Occipital lobe (tissue), 1 donor: ENCODE measurements at regions not wholly inside any gene's neighbourhood (a gene's known extent, or its start where the extent isn't known, plus 50 kb on each side); places are given as distances from the start of the nearest gene placed in this dataset.
A peak's percentile ranks its signal among the peaks of the same experiment; 100 is the strongest.
"Not testable (repeated sequence)": the region's sequence is repeated elsewhere in the genome, so short reads cannot be mapped to it uniquely, and the experiment has no call there.

Source experiments
- DNase-seq: peaks from one replicate; lab custom pipeline; 2025; lab: John Stamatoyannopoulos, UW

DNA sequence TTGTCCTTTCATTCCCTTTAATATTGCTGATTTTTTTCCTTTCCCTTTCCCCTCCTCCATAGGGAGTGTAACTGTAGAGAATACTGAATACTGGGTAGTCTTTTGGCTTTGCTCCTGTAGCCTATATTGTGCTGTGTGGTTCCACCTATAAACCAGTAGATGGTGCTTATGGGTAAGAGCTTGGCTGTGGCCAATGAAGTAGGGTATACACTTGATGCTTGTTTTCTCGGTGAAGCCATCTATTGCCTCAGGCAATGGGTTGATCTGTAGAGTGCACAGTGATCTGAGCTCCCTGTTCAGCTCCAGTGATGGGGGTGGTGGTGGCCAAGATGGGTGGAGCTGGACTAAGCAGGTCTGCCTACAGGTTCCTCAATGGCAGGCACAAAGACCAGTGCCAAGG is 203.3 kb upstream of the IMPG1 start:
- DNase-seq: no peak

DNA sequence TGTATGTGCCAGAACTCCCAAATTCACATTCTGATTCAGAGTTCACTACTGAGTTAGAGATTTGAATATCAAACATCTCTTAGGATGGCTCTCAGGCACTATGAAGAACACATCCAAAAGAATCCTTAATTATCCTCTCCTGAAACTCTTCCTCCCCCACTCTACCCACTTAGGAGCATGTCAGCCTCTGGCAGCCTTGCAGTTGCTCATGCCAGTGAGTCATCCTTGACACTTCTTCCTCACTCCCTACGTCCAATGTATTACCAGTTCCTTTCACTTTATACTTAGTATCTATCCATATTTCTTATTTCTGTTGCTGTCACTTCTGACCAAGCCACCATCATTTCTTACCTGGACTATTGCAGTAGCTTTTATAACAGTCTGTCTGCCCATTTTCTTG is 192.0 kb upstream of the IMPG1 start:
- peak; percentile 1 for DNase-seq

DNA sequence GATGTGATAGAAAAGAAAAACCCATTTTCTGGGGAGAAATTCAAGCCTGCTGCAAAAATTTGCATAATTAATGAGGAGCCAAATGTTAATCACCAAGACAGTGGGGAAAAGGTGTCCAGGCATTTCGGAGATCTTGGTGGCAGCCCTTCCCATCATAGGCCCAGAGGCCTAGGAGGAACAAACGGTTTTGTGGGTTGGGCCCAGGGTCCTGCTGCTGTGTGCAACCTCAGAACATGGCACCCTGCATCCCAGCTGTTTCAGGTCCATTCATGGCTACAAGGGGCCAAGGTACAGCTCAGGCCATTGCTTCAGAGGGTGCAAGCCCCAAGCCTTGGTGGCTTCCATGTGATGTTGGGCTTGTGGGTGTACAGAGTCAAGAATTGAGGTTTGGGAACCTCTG is 189.8 kb upstream of the IMPG1 start:
- DNase-seq: no peak

DNA sequence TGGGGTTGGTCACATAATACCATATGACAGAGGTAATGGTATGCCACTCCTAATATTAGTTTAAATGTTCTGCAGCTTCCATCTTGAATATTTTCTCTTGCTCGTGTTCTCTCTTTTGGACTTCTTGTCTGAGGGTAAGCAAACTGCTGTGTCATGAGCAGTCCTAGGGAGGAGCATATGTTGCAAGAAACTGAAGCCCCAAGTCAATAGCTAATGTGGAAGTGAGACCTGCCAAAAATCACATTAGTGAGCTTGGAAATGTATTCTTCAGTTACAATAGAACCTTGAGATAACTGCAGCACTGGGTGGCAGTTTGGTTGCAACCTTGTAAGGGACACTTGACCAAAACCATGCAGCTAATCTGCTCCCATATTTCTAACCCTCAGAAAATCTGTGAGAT is 178.2 kb upstream of the IMPG1 start:
- no peak for DNase-seq

DNA sequence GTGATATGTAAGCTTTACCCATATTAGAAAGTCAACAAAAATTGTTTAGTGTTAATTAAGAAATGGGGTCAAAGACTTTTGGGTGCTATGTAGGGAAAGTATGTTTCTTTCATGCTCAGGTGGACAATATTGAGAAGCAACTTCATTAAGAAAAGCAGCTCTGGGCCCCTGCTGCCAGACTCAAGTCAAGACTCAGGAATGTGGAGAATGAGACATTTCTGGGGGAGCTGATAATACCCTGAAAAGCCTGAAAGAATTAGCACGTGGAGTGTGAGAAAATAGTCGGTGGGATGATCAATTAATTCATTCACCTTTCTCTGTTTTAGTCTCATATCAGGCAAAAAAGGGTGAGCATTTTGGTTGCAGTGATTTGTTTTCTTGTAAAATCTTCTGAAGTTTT is 175.1 kb upstream of the IMPG1 start:
- no peak for DNase-seq

DNA sequence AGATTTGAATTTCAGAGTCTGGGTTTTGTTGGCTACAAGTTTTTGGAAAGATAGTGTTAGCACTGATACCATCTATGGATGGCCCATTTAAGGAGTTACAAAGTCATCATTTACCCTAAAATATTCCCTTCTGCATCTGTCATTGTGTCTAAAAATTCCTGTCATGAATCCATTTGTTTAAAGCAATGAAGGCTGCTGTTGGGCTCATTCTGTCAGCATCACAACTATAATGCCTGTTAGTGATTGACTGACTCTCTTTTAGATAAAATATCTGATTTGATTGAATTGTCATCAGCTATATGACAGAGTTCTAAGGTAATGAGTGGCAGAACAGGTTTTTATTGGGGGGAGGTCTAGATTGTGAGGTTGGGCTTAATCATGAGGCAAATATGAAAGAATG is 167.6 kb upstream of the IMPG1 start:
- DNase-seq: no peak

DNA sequence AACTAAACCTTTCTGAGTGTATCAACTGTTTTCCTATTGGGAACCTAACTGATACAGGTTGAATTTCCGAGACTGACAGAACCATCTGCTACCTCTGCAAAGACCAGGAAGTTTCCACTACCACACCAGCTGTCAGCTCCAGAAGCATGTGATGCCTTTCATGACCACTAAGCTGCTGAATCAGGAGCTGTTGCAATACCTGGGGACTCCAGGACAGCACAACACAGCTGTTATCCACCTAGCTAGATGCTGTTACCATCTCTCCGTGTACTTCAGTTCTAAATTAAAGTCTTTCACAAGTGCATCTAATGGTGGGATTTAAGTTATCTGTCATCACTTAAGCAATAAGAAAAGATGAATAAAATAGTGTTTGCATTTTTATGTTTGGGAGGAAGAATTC is 158.2 kb upstream of the IMPG1 start:
- no peak for DNase-seq

DNA sequence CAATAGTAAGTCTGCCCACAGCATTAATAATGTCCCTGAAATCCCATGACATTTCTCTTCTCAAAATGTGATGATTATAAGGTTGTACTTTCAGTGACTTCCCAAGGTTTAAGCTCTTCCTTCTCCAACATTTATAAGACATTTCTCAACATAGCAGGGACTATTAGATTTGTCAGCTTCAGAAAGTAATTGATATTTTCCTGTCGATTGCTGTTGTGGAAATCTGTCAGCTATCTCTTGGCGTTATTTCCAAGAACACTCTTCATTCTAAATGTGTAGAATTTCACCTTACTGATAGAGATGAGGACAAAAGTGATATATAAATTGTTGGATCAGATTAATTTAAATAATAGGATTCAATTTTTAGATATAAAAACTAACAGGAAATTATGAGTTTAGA is 149.7 kb upstream of the IMPG1 start:
- DNase-seq: no peak

DNA sequence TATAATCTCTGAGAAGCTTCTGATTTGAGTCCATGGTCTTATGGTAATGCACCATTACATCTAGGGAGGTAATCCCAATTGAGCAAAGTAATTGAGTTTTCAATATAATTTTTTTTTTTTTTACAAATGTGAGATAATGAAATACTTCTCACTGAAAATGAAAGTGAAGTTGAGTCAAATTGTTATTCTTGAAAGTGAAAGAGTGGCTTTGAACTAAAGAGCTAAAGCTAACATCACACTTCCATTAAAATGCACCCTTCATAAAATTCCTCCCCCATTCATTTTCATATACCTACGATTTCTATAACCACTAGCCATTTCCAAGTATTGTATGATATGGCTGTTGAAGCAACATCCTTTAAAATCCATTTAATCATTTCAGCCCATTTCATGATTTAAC is 149.1 kb upstream of the IMPG1 start:
- no peak for DNase-seq

DNA sequence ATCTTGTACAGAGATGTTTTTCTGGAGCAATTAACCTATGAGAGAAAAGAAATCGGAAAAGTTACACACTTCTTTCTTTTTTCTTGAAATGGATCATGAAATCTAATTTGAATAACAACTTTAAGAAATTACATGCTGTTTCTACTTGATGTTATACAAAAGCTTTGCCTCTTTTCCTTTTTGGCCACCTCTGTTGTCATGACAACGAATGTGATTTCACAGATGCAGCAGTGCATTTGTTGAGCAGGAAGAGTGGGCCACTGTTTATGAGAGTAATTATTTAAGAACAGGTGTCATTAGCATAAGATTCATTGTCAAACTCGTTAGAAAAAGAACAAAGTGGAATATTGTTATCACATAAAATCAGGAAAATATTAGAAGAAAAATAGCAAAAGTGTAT is 148.3 kb upstream of the IMPG1 start:
- DNase-seq: no peak

DNA sequence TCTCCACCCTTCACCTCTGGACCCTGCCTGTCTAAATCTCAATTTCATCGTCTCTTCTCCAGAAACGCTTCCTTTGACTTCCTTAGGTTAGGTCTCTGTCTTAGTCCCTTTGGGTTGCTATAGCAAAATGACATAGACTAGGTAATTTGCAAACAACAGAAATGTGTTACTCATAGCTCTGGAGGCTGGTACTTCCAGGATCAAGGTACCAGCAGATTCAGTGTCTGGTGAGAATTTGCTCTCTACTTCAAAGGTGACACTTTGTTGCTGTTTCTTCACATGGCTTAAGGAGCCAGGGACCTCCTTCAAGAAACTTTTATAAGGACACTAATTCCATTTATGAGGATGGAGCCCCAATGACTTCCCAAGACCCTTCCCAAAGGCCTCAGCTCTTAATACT is 145.1 kb upstream of the IMPG1 start:
- DNase-seq: no peak

DNA sequence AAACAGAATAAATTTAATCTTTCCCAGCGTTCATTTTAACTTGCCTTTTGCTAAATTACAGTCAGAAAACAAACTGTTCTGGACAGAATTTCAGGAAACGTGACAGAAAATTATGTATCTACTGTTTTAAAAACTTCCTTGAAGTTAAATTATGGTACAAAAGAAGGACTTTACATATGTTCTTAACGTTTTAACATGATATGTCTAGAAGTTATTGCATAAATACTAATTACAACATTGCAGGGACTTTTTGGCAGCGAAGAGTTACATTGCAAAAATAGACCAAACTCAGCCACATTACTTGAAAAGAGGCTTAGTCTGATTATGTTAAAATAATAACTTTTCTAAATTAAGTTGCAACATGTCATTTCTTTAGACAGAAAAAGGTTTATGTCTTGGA is 142.1 kb upstream of the IMPG1 start:
- no peak for DNase-seq

DNA sequence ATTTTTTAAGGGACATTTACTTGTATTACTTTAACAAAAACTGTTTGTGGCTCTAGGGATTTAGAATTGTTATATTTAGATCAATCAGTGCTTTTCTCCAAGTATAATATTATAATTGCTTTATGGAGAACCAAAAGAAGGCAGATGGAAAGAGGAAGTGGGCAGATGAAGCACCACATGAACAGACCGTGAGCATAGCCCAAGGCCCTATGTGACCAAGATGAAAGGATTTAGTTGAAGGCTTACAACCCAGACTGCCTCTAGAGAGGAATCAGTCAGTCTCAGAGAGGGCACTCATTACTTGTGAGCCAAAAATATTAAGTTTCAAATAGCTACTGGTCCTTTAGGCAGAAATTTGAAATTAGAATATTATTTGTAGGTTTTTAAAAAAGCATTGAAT is 102.3 kb upstream of the IMPG1 start:
- DNase-seq: no peak

DNA sequence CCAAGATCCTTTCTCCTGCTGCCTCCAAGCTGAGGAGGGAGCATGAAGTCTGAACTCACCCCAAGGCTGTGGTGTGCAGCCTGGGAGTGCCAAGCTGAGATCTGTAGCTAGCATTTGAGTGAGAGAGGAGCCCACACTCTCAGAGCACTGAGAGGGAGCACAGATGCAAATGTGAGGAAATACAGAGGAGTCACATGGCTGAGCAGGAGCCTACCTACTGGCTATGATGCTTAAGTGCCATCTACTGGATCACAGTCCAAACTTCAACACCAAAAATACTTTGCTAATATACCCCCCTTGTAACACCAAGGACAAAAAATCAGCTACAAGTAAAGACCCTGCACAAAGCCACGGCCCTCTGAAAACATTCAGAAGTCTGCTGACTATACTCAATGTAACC is 94.4 kb upstream of the IMPG1 start:
- DNase-seq: no peak

DNA sequence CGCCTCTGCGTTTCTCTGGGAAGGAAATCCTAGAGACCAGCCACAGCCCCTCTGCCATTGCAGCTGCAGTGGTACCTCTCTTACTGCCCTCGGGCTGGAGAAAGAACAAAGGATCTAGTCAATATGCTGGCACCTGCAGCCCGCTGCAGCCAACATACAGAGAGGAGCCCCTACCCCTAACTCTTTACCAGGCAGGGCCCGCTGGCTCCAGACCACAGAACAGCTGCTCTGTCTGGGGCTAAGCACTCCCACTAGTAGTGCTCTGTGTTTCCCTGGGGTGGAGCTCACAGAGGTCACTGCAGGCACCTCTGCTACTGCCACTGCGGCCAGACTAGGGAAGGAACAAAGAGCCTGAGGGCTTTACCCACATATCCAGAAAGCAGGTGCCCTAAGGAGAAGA is 93.8 kb upstream of the IMPG1 start:
- no peak for DNase-seq

DNA sequence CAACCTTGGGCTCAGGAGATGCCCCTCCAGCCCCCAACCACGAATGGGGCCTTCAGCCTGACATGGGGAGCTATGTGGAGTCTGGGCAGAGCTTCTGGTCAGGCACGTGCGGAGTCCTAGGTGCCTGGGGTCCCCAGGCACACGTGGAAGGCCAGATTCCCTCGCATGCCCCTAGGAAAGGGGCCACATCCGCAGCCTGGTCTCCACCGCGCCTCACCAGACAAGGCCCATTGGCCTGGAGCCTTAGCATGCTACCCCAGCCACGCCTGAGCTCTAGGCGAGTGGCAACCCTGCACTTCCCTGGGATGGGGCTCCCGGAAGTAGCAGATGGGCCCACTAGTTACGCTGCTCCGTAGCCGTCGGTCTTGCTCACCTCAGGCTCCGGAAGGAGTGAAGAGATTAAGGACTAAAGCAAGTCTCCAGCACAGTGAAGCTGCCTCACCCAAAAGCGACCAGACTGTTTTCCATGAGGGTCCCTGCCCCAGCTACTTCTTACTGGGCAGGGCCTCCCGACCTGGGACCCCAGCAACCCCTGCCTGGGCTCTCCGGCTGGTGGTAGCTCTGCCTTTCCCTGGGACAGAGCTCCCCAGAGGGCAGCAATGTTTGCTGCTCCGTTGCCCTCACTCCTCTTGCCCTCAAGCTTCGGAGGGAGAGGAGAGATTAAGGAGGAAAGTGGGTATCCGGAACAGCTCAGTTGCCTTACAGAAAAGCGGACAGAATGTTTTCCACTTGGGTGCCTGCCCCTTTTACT is 93.2 kb upstream of the IMPG1 start:
- DNase-seq: no peak

DNA sequence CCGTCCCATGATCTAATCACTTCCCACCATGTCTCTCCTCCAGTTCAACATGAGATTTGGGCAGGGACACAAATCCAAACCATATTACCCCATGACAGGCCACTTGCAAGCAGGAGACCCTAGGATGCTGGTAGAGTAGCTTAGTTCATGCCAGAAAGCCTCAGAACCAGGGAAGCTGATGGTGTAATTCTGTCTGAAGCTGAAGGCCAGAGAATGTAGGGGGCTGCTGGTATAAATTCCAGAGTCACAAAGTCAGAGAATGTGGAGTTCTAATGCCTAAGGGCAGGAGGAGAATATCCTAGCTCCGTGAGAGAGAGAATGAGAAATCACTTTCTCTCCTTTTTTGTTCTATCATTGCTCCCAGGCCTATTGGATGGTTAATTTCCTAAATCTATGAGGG is 90.3 kb upstream of the IMPG1 start:
- no peak for DNase-seq

DNA sequence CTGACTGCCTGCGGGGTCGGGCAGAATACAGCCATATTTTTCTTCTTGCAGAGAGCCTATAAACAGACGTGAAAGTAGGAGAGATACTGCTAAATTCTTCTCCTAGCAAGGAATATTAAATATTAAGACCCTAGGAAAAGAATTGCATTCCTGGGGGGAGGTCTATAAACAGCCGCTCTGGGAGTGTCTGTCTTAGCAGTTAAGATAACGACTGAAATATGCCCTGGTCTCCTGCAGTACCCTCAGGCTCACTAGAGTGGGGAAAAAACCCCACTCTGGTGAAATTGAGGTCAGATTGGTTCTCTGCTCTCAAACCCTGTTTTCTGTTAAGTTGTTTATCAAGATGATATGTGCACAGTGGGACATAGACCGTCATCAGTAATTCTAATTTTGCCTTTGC is 85.3 kb upstream of the IMPG1 start:
- not testable (repeated sequence) for DNase-seq

DNA sequence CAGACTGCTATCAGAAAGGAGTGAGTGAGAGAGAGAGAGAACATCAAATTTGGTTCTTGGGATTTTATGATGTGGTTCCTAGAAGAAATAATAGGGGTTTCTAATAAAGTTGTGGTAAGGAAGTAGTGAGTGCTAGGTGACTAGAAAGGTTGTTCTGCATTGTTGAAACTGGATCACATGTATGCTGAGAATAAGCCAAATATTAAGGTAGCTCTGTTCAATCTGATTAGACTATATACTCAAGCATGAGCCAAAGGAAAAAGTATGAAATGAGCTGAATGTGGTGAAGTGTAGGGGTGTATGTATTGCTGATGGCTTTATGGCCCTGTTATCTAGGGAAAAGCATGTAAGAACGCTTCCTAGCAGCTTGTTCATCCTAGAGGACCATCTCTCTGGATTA is 63.0 kb upstream of the IMPG1 start:
- no peak for DNase-seq

DNA sequence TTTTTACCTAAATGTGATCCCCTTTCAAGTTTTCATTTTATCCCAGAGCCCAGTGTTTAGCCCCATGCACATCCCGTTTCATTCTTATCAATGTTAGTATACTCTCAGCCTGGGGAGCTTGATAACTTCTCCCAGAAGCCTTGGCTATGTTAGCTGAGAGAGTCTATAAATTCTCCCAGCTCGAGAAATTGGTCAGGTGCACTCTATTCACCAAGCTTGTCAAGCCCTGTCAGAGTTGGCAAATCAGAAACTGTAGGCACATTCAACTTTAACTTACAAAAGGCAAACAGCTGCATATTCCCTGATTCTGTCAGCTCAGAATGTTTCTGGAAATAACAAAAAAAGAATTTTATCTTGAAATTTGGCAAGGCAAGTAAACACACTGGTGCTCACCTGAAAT is 62.2 kb upstream of the IMPG1 start:
- DNase-seq: no peak

DNA sequence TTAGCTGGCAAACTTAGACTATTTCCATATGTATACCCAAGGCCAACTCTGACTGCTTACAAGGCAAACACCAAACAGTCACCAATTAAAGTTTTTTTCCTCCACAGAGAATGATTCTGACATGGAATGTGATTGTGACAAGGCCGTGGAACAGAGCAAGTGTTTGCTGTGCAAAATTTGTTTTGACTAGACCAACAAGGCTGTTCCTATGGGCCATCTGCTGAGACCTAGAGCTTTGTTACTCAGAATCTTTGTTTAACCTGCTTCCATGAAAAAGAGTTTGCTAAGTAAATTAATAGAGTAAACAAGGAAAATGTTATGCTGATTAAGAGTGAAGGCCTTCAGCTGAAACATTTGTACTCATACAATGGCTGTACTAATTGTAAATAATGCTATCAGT is 51.6 kb upstream of the IMPG1 start:
- no peak for DNase-seq
